K562 (cell line): ENCODE measurements at regions not wholly inside any gene's neighbourhood (a gene's known extent, or its start where the extent isn't known, plus 50 kb on each side); places are given as distances from the start of the nearest gene placed in this dataset.

Source experiments
- CBX8 ChIP-seq: fragments of 200-600 bp; sonication (generic); IDR thresholded peaks from 2 replicates; pipeline ENCODE4 v1.6.1; 2012; ENCODE audit warnings: borderline replicate concordance, mixed run types, low read depth, mild to moderate bottlenecking, moderate library complexity, mixed read lengths, low read length, control low read depth, inconsistent platforms; ENCODE audit not compliant: poor library complexity, severe bottlenecking; ENCODE audit errors: extremely low read depth
- DIDO1 ChIP-seq: fragments of 450-650 bp; IDR thresholded peaks from 2 replicates; pipeline ENCODE4 v1.6.1; 2016; ENCODE audit warnings: low read depth, missing biosample characterization, missing genetic modification characterization
- EP400 ChIP-seq: fragments of 450-650 bp; IDR thresholded peaks from 2 replicates; pipeline ENCODE4 v1.6.1; 2017; ENCODE audit warnings: antibody characterized with exemption, mild to moderate bottlenecking, moderate library complexity
- ETS2 ChIP-seq: IDR thresholded peaks from 2 replicates; pipeline ENCODE4 v1.6.1; 2016; ENCODE audit warnings: borderline replicate concordance, missing genetic modification characterization, mild to moderate bottlenecking, moderate library complexity, missing compliant biosample characterization; ENCODE audit not compliant: poor library complexity, severe bottlenecking
- FOXA3 ChIP-seq, 2 experiments: fragments of 450-650 bp in 1 of 2; sonication (generic) in 1 of 2; formaldehyde crosslinking; IDR thresholded peaks in 1 of 2; conservative IDR thresholded peaks in 1 of 2; 2 replicates each; pipeline versions ENCODE4 v1.4.0 to v1.8.0; 2020 to 2022; ENCODE audit warnings: mild to moderate bottlenecking in 2 of 2, missing genetic modification reagents in 1 of 2
- HNRNPH1 ChIP-seq: fragments of 200-400 bp; formaldehyde crosslinking; optimal IDR thresholded peaks from 2 replicates; pipeline ENCODE3; 2017; ENCODE audit warnings: low read depth, mild to moderate bottlenecking, low read length, moderate library complexity
- IRF2 ChIP-seq: sonication (generic); formaldehyde crosslinking; IDR thresholded peaks from 2 replicates; pipeline ENCODE4 v1.8.1; 2022; ENCODE audit warnings: mild to moderate bottlenecking, missing genetic modification reagents
- NFE2 ChIP-seq: IDR thresholded peaks from 2 replicates; pipeline ENCODE4 v1.6.1; 2014; ENCODE audit warnings: antibody characterized with exemption, low read depth
- SP1 ChIP-seq: sonication (generic); formaldehyde crosslinking; IDR thresholded peaks from 2 replicates; pipeline ENCODE4 v1.8.1; 2022; ENCODE audit warnings: mild to moderate bottlenecking, missing genetic modification reagents
- SREBF2 ChIP-seq: sonication (generic); formaldehyde crosslinking; IDR thresholded peaks from 2 replicates; pipeline ENCODE4 v1.4.0; 2020; ENCODE audit warnings: mild to moderate bottlenecking, missing genetic modification reagents
- TAF9B ChIP-seq: fragments of 450-650 bp; IDR thresholded peaks from 2 replicates; pipeline ENCODE4 v1.6.1; 2018; ENCODE audit warnings: mild to moderate bottlenecking; ENCODE audit not compliant: partially characterized antibody
- ZBTB17 ChIP-seq: fragments of 450-650 bp; formaldehyde crosslinking; IDR thresholded peaks from 2 replicates; pipeline ENCODE4 v1.4.0; 2020; ENCODE audit warnings: mild to moderate bottlenecking
- ZBTB26 ChIP-seq: fragments of 450-650 bp; formaldehyde crosslinking; IDR thresholded peaks from 2 replicates; pipeline ENCODE4 v1.4.0; 2022; ENCODE audit warnings: missing genetic modification characterization
- ZBTB7A ChIP-seq: IDR thresholded peaks from 2 replicates; pipeline ENCODE4 v1.6.1; 2011; ENCODE audit warnings: low read depth, mild to moderate bottlenecking, low read length, moderate library complexity, borderline replicate concordance; ENCODE audit not compliant: control insufficient read depth
- ZFX ChIP-seq: sonication (generic); formaldehyde crosslinking; IDR thresholded peaks from 2 replicates; pipeline ENCODE4 v1.8.0; 2022; ENCODE audit warnings: mild to moderate bottlenecking, missing genetic modification reagents, moderate library complexity
- ZNF217 ChIP-seq: sonication (generic); formaldehyde crosslinking; IDR thresholded peaks from 2 replicates; pipeline ENCODE4 v1.8.0; 2022; ENCODE audit warnings: mild to moderate bottlenecking, missing genetic modification reagents
- ZNF232 ChIP-seq: sonication (generic); formaldehyde crosslinking; IDR thresholded peaks from 2 replicates; pipeline ENCODE4 v1.8.0; 2022; ENCODE audit warnings: mild to moderate bottlenecking, missing genetic modification reagents
- ZNF277 ChIP-seq: fragments of 250-450 bp; sonication (Bioruptor Pico); IDR thresholded peaks from 2 replicates; pipeline ENCODE4 v1.8.0; 2022; ENCODE audit warnings: inconsistent platforms, mild to moderate bottlenecking, moderate library complexity, borderline replicate concordance
- ZNF354B ChIP-seq: fragments of 250-450 bp; sonication (Bioruptor Pico); IDR thresholded peaks from 2 replicates; pipeline ENCODE4 v1.4.0; 2020
- ZNF589 ChIP-seq: fragments of 200-800 bp; sonication (Bioruptor generic); IDR thresholded peaks from 2 replicates; pipeline ENCODE4 v1.6.1; 2016; ENCODE audit warnings: low read depth, missing genetic modification characterization, missing compliant biosample characterization
- ZNF592 ChIP-seq: fragments of 450-650 bp; IDR thresholded peaks from 2 replicates; pipeline ENCODE4 v1.6.1; 2017; ENCODE audit warnings: antibody characterized with exemption, mild to moderate bottlenecking

- TF ChIP-seq ZNF592, result peak; percentile 86
- no peak for TF ChIP-seq ZNF589 (CRISPR knock-in tag)
- TF ChIP-seq ETS2 (tag), result no peak
- no peak for TF ChIP-seq FOXA3 (CRISPR knock-in tag; conservative IDR thresholded peaks at IDR 0.05 in 1 of 2, IDR thresholded peaks at IDR 0.05 in 1 of 2)
- no peak for TF ChIP-seq CBX8
- TF ChIP-seq ZNF354B, result no peak
- no peak for TF ChIP-seq DIDO1 (tag)
- TF ChIP-seq ZFX (CRISPR knock-in tag), result no peak
- TF ChIP-seq ZBTB26, result no peak
- TF ChIP-seq ZNF217, result no peak
- peak; percentile 69 for TF ChIP-seq SP1 (CRISPR knock-in tag)
- TF ChIP-seq EP400, result no peak; the same call in 1 of the 2 replicates
- no peak for TF ChIP-seq TAF9B
- TF ChIP-seq IRF2 (CRISPR knock-in tag), result no peak
- no peak for TF ChIP-seq HNRNPH1
- TF ChIP-seq ZBTB17 (CRISPR knock-in tag), result no peak
- no peak for TF ChIP-seq ZNF232 (CRISPR knock-in tag)
- no peak for TF ChIP-seq SREBF2 (CRISPR knock-in tag)
- TF ChIP-seq ZBTB7A, result no peak
- no peak for TF ChIP-seq NFE2
- TF ChIP-seq ZNF277 (CRISPR knock-in tag), result no peak
Observed at GRCh38 chr6:27547157-27548075, 74.5 kb upstream of the ZNF184 start (continued).
